ENCODE measurements at regions not wholly inside any gene's neighbourhood (a gene's known extent, or its start where the extent isn't known, plus 50 kb on each side); places are given as distances from the start of the nearest gene placed in this dataset.

GRCh38 chr13:65456150-65456912 lies 1773.8 kb downstream of the PCDH9 start:
- no peak for TF ChIP-seq EZH2phosphoT487 (IDR thresholded peaks at IDR 0.05; ENCODE audit: borderline replicate concordance, low read length)
- no peak for TF ChIP-seq CTCF (IDR thresholded peaks at IDR 0.05; ENCODE audit: low read depth, low read length, poor library complexity, severe bottlenecking)
- Histone ChIP-seq H3K4me3 (ENCODE audit: low read length) (no peak overlapping the region), H3K27me3 (ENCODE audit: control insufficient read depth, low read length) (no peaks in the 10 kb centered on the region), H4K20me1 (ENCODE audit: control insufficient read depth, insufficient read depth, low read depth, low read length) (no peaks in the 10 kb centered on the region), H3K36me3 (ENCODE audit: control insufficient read depth, low read length) (no peaks in the 10 kb centered on the region), H3K4me2 (ENCODE audit: low read length) (no peak overlapping the region), H3K4me1 (ENCODE audit: control insufficient read depth, low read length) (no peaks in the 10 kb centered on the region), H3F3A (ENCODE audit: control insufficient read depth, insufficient read depth) (no peaks in the 10 kb centered on the region), H3K9me3 (ENCODE audit: control insufficient read depth, insufficient read depth, low read length) (no peaks in the 10 kb centered on the region), H3K9me2 (replicated peaks; ENCODE audit: control insufficient read depth, low read length) (no peaks in the 10 kb centered on the region), H3K79me2 (ENCODE audit: control insufficient read depth, low read length) (no peaks in the 10 kb centered on the region), H3K27ac (ENCODE audit: low read depth, low read length) (no peak overlapping the region)

DNA sequence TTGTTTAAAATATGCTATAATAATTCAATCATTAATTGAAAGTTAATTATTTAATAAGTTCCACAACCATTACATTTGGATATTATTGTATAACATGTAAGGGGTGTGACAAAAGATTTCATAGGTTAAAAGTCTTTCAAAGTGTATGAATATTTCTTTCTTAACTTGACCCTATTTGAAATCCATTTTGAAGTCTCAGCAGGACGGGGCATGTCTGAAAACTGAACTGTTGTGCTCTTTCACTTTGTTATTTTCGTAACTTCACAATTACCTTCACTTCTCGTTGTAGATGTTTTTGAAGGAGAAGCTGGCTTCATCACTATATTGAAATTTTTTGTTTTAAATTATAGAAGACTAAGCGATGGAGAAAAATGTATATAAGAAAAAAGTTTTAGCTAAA lies 1775.7 kb downstream of the PCDH9 start:
- no peaks in the 10 kb centered on the region for H3K36me3 ChIP-seq (ENCODE audit: control insufficient read depth, low read length)
- no peak overlapping the region for H3K27ac ChIP-seq (ENCODE audit: low read depth, low read length)
- H3K4me2 ChIP-seq (ENCODE audit: low read length): no peak overlapping the region
- TF ChIP-seq EZH2phosphoT487 (IDR thresholded peaks at IDR 0.05; ENCODE audit: borderline replicate concordance, low read length) (no peak), CTCF (IDR thresholded peaks at IDR 0.05; ENCODE audit: low read depth, low read length, poor library complexity, severe bottlenecking) (no peak)
- H3K4me1 ChIP-seq (ENCODE audit: control insufficient read depth, low read length): no peaks in the 10 kb centered on the region
- no peaks in the 10 kb centered on the region for H3K79me2 ChIP-seq (ENCODE audit: control insufficient read depth, low read length)
- no peak overlapping the region for H3K4me3 ChIP-seq (ENCODE audit: low read length)
- no peaks in the 10 kb centered on the region for H4K20me1 ChIP-seq (ENCODE audit: control insufficient read depth, insufficient read depth, low read depth, low read length)
- H3F3A ChIP-seq (ENCODE audit: control insufficient read depth, insufficient read depth): no peaks in the 10 kb centered on the region
- H3K9me3 ChIP-seq (ENCODE audit: control insufficient read depth, insufficient read depth, low read length): no peaks in the 10 kb centered on the region
- no peaks in the 10 kb centered on the region for H3K27me3 ChIP-seq (ENCODE audit: control insufficient read depth, low read length)
- no peaks in the 10 kb centered on the region for H3K9me2 ChIP-seq (replicated peaks; ENCODE audit: control insufficient read depth, low read length)

GRCh38 chr13:65453982-65454381 lies 1776.2 kb downstream of the PCDH9 start:
- Histone ChIP-seq H3K36me3 (ENCODE audit: control insufficient read depth, low read length) (no peaks in the 10 kb centered on the region), H3K9me3 (ENCODE audit: control insufficient read depth, insufficient read depth, low read length) (no peaks in the 10 kb centered on the region), H3K4me2 (ENCODE audit: low read length) (no peak overlapping the region), H3K4me3 (ENCODE audit: low read length) (no peak overlapping the region), H3K9me2 (replicated peaks; ENCODE audit: control insufficient read depth, low read length) (no peaks in the 10 kb centered on the region), H3K27ac (ENCODE audit: low read depth, low read length) (no peak overlapping the region), H3K4me1 (ENCODE audit: control insufficient read depth, low read length) (no peaks in the 10 kb centered on the region), H3K27me3 (ENCODE audit: control insufficient read depth, low read length) (no peaks in the 10 kb centered on the region), H3F3A (ENCODE audit: control insufficient read depth, insufficient read depth) (no peaks in the 10 kb centered on the region), H3K79me2 (ENCODE audit: control insufficient read depth, low read length) (no peaks in the 10 kb centered on the region), H4K20me1 (ENCODE audit: control insufficient read depth, insufficient read depth, low read depth, low read length) (no peaks in the 10 kb centered on the region)
- no peak for TF ChIP-seq CTCF (IDR thresholded peaks at IDR 0.05; ENCODE audit: low read depth, low read length, poor library complexity, severe bottlenecking)
